Mucosa of descending colon (tissue), 3 donors: ENCODE measurements at regions not wholly inside any gene's neighbourhood (a gene's known extent, or its start where the extent isn't known, plus 50 kb on each side); places are given as distances from the start of the nearest gene placed in this dataset.

ENCODE experiments used
- ATAC-seq: fragments of 200-7000 bp; cut with Tn5 transposase; one replicate; pipeline ENCODE4 v1.9.1; 2020; ENCODE audit warnings: mild to moderate bottlenecking, moderate library complexity
- DNase-seq, 3 donors: peaks; one replicate each; pipeline ENCODE4 v3.0.0-alpha.2; 2020
- H3K36me3 ChIP-seq: fragments of 200-600 bp; one replicate; pipeline ENCODE4 v1.8.0; 2021; ENCODE audit warnings: low read depth, mild to moderate bottlenecking
- H3K4me1 ChIP-seq: fragments of 200-600 bp; one replicate; pipeline ENCODE4 v1.8.0; 2021; ENCODE audit warnings: low read depth, mild to moderate bottlenecking
- H3K4me3 ChIP-seq: fragments of 200-600 bp; one replicate; pipeline ENCODE4 v1.8.0; 2021; ENCODE audit warnings: mild to moderate bottlenecking
- H3K9me3 ChIP-seq: fragments of 200-600 bp; one replicate; pipeline ENCODE4 v1.8.0; 2021; ENCODE audit warnings: mild to moderate bottlenecking
- intact Hi-C, 2 donors: fragments of 100-400 bp; cut with DNase I in 1 of 2; cut with micrococcal nuclease in 1 of 2; formaldehyde crosslinking; loops; one replicate each; pipeline versions ENCODE4 v1.11.0 to v1.11.1; 2022; cut with DNase I, micrococcal nuclease
- TF ChIP-seq, protein P1 (sequence below): fragments of 200-600 bp; IDR thresholded peaks from one replicate; pipeline ENCODE4 v1.8.0; 2022; ENCODE audit warnings: antibody characterized with exemption, mild to moderate bottlenecking
- donor health status: DM: no; HTN: no; CAD: no; lungs with moderate emphysema.
- donor health status: DM: no; HTN: no; CAD: no.
- donor health status: DM: no; HTN: yes; CAD: no.

DNA sequence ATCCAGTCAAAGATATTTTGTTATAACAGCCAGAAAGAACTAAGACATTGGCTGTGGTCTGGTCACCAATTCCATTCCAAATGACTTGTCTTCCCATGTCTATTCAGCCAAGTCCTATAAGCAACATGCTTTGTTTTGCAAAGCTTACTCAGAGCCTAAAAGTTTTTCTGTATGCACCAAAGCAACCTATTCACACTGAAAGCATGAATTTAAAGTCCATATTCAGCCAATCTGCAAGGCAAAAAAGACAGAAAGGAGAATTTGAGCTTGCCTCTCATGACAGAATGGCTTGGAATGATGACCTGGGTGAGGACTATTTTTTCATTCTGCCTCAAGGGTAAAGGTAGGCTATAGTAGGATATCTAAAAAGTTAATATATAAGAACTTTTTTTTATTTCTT is 323.2 kb upstream of the NOCT start:
- H3K4me1 ChIP-seq = no peaks in the 10 kb centered on the region
- TF ChIP-seq, protein P1, sequence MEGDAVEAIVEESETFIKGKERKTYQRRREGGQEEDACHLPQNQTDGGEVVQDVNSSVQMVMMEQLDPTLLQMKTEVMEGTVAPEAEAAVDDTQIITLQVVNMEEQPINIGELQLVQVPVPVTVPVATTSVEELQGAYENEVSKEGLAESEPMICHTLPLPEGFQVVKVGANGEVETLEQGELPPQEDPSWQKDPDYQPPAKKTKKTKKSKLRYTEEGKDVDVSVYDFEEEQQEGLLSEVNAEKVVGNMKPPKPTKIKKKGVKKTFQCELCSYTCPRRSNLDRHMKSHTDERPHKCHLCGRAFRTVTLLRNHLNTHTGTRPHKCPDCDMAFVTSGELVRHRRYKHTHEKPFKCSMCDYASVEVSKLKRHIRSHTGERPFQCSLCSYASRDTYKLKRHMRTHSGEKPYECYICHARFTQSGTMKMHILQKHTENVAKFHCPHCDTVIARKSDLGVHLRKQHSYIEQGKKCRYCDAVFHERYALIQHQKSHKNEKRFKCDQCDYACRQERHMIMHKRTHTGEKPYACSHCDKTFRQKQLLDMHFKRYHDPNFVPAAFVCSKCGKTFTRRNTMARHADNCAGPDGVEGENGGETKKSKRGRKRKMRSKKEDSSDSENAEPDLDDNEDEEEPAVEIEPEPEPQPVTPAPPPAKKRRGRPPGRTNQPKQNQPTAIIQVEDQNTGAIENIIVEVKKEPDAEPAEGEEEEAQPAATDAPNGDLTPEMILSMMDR = no peak
- no peaks in the 10 kb centered on the region for H3K9me3 ChIP-seq
- intact Hi-C loops = no loop called here
- no peak overlapping the region for H3K4me3 ChIP-seq
- ATAC-seq (no peak), DNase-seq (no peak)
- H3K36me3 ChIP-seq = no peaks in the 10 kb centered on the region

DNA sequence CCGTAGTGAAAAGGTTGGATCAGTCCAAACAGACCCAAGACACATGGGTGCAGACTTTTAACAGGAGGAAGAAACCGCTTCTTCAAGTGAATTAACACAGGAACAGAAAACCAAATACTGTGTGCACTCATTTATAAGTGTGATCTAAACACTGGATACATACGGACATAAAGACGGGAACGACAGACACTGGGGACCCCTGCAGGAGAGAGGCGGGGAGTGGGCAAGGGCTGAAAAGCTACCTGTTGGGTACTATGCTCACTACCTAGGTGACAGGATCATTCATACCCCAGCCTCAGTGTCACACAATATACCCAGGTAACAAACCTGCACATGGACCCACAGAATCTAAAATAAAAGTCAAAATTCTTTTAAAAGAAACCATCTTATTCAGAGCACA is 326.0 kb upstream of the NOCT start:
- no peak overlapping the region for H3K4me3 ChIP-seq
- ATAC-seq = no peak
- DNase-seq = no peak
- no peaks in the 10 kb centered on the region for H3K4me1 ChIP-seq
- TF ChIP-seq, protein P1 = no peak
- H3K36me3 ChIP-seq = no peaks in the 10 kb centered on the region
- H3K9me3 ChIP-seq = no peaks in the 10 kb centered on the region
- intact Hi-C loops = loop anchor here in 1 of 2 donors (10.0 kb wide), 1 partner anchor 595 kb away; no protein-coding TSS in a partner anchor

DNA sequence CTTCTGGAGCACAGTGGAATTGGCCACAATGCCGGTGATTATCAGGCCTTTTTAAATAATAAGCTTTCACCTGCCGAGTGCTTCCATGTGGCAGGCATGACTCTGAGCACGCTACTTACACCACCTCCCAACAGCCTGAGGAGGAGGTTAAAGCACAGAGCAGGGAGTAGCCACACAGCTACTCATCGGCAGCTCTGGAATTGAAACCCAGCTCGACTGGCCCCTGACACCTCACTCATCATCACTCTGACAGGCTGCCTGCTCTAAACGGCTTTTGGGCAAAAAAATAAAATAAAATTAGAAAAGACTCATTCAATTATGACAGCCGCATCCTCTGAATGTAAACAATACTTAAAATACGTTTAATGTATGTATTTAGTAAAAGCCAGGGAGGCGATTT is 326.4 kb upstream of the NOCT start:
- DNase-seq (no peak), ATAC-seq (no peak)
- H3K9me3 ChIP-seq = peaks cover 3% of the 10 kb centered on the region
- no peak overlapping the region for H3K4me3 ChIP-seq
- TF ChIP-seq, protein P1 = no peak
- no peaks in the 10 kb centered on the region for H3K4me1 ChIP-seq
- H3K36me3 ChIP-seq = no peaks in the 10 kb centered on the region
- intact Hi-C loops = loop anchor here in 1 of 2 donors (10.0 kb wide), 1 partner anchor 594 kb away; no protein-coding TSS in a partner anchor

DNA sequence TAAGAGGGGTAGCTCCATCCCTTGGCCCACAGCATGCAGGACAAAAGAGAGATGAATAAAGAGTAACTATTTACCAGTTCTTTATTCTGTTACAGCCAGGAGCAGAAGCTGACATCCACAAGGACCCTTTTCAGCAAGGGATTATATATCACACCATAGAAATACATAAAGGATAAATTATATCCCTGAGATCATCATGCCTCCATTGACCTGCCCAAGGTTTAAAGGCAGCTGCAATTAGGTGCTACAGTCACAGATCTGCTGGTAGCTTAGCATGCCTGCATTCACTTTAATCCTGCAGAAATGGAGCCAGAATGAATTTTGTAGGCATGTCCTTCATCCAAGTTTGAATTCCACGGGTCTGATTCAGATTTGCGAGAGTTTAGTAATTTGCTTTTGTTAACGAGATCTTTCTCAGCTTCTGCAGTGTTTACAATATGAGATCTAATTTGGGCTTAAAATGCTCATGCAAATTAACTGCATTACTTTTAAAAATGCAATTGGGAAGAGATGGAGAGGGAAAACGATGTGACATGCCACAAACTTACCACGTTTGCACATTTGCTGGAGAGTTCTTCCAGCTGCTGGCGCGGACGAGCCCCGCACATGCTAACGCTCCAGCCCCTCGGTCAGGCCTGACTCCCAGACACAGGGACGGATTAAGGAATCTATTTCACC is 327.0 kb upstream of the NOCT start:
- Histone ChIP-seq H3K4me3 (no peak overlapping the region), H3K4me1 (no peaks in the 10 kb centered on the region), H3K36me3 (no peaks in the 10 kb centered on the region), H3K9me3 (peaks cover 3% of the 10 kb centered on the region)
- intact Hi-C loops = loop anchor here in 1 of 2 donors (10.0 kb wide), 1 partner anchor 594 kb away; no protein-coding TSS in a partner anchor
- no peak for DNase-seq
- TF ChIP-seq, protein P1 = no peak
- no peak for ATAC-seq

DNA sequence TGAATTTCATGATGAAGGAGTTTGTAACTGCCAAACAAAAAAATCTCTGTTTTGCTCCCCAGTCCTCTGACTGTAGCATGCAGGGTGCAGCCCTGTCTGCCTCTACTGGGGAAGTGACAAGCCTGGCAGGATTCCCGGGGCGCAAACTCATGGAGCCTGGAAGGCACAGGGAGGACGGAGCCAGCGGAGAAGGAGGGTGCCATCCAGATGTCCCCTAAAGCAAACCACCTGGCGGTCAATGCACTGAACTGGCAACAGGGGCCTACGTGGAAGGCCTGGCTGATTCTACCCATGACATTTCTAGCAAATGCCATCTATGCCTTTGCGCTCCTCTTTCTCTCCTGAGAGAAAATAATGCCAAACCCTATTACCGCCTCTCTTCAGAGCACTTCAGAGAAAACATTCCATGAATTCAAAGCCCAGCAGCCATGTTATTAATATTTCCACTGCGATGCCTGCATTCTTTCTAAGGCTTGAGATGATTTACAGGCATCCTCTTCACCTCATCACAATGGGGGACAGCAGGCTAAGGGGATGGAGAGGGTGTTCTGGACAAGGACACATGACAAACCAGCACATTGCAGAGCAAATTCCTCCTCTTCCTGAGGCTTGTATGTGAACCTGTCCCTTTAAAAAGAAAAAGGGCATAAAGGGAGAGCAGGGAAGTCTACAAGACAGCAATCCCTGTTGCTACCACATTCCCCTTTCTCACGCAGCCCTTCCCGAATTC is 329.3 kb upstream of the NOCT start:
- DNase-seq = peak in 1 of 3 donors; percentile 49
- intact Hi-C loops = loop anchor here in 1 of 2 donors (10.0 kb wide), 1 partner anchor 591 kb away; no protein-coding TSS in a partner anchor
- ATAC-seq = no peak

More for the DNA sequence above, 329.3 kb upstream of the NOCT start:
- Histone ChIP-seq H3K36me3 (no peaks in the 10 kb centered on the region), H3K4me1 (no peaks in the 10 kb centered on the region), H3K4me3 (no peak overlapping the region), H3K9me3 (peaks cover 3% of the 10 kb centered on the region)
- TF ChIP-seq, protein P1 = no peak
